Right lobe of liver (tissue), 6 donors: ENCODE measurements at regions not wholly inside any gene's neighbourhood (a gene's known extent, or its start where the extent isn't known, plus 50 kb on each side); places are given as distances from the start of the nearest gene placed in this dataset.

Source experiments
- ATAC-seq, 4 donors: fragments of 200-7000 bp; cut with Tn5 transposase; one replicate each; pipeline ENCODE4 v1.9.1; 2020; ENCODE audit warnings: mild to moderate bottlenecking in 4 of 4, moderate library complexity in 4 of 4
- DNase-seq, 3 donors: peaks; one replicate each; pipeline ENCODE4 v3.0.0-alpha.2; 2020
- H3K27ac ChIP-seq, 3 donors: fragments of 200-600 bp; one replicate each; pipeline ENCODE4 v1.8.0; 2022
- H3K27me3 ChIP-seq, 2 donors: fragments of 200-600 bp; one replicate each; pipeline ENCODE4 v1.8.0; 2022
- H3K36me3 ChIP-seq, 4 donors: fragments of 200-600 bp; sonication (generic) in 1 of 4; one replicate each; pipeline versions ENCODE4 v1.5.1 to v1.8.0; 2017 to 2022; ENCODE audit warnings: control low read depth in 1 of 4
- H3K4me1 ChIP-seq, 4 donors: fragments of 200-600 bp; sonication (generic) in 1 of 4; one replicate each; pipeline versions ENCODE4 v1.5.1 to v1.8.0; 2017 to 2022; ENCODE audit warnings: control low read depth in 1 of 4
- H3K4me3 ChIP-seq, 3 donors: fragments of 200-600 bp; one replicate each; pipeline ENCODE4 v1.8.0; 2022
- H3K9me3 ChIP-seq, 4 donors: fragments of 200-600 bp; sonication (generic) in 1 of 4; one replicate each; pipeline versions ENCODE4 v1.5.1 to v1.8.0; 2017 to 2022; ENCODE audit warnings: control low read depth in 1 of 4
- CTCF ChIP-seq, 4 donors: fragments of 200-600 bp in 3 of 4; fragments of 450-650 bp in 1 of 4; IDR thresholded peaks; one replicate each; pipeline versions ENCODE4 v1.5.1 to v1.8.0; 2016 to 2022; ENCODE audit warnings: antibody characterized with exemption in 4 of 4, mild to moderate bottlenecking in 2 of 4
- POLR2A ChIP-seq: fragments of 450-650 bp; IDR thresholded peaks from one replicate; pipeline ENCODE4 v1.6.1; 2017; ENCODE audit warnings: antibody characterized with exemption, mild to moderate bottlenecking
- WGBS: methylation state at CpG from one replicate; pipeline ENCODE4 v1.1.6; 2018; ENCODE audit warnings: low coverage, low lambda C conversion rate; ENCODE audit not compliant: insufficient coverage; ENCODE audit errors: missing lambda C conversion rate; 5-methylcytosine and 5-hydroxymethylcytosine counted together
- intact Hi-C, 2 donors: fragments of 100-400 bp; cut with DNase I; formaldehyde crosslinking; loops; one replicate each; pipeline versions ENCODE4 v1.11.2 to v1.14.1; 2022
- donor health status: DM: no; HTN: yes; CAD: no.
- donor health status: DM: no; HTN: no; CAD: no.
- donor health status: DM: no; HTN: no; CAD: no.
- donor health status: DM: no; HTN: yes; CAD: no.
- donor health status: DM: no; HTN: yes; CAD: no.

GRCh38 chr9:86809151-86809550 lies 138.2 kb downstream of the GAS1 start:
- Histone ChIP-seq H3K4me3 (no peak overlapping the region), H3K27me3 (no peaks in the 10 kb centered on the region), H3K4me1 (no peaks in the 10 kb centered on the region), H3K27ac (no peak overlapping the region), H3K9me3 (no peaks in the 10 kb centered on the region), H3K36me3 (no peaks in the 10 kb centered on the region)
- DNase-seq (no peak), ATAC-seq (no peak)
- 63% methylated on average over 6 of the region's 6 CpGs for WGBS
- TF ChIP-seq POLR2A (no peak), CTCF (IDR thresholded peaks at IDR 0.05) (no peak)
- intact Hi-C loops, result no loop called here

GRCh38 chr9:86807367-86807976 lies 139.8 kb downstream of the GAS1 start:
- Histone ChIP-seq H3K4me3 (no peak overlapping the region), H3K36me3 (no peaks in the 10 kb centered on the region), H3K27ac (no peak overlapping the region), H3K27me3 (no peaks in the 10 kb centered on the region), H3K4me1 (no peaks in the 10 kb centered on the region), H3K9me3 (no peaks in the 10 kb centered on the region)
- ATAC-seq (no peak), DNase-seq (no peak)
- 62% methylated on average over 16 of the region's 16 CpGs for WGBS
- TF ChIP-seq CTCF (IDR thresholded peaks at IDR 0.05), result no peak
- no peak for TF ChIP-seq POLR2A
- intact Hi-C loops, result no loop called here

- 74% methylated on average over 3 of the region's 3 CpGs for WGBS
- DNase-seq (no peak), ATAC-seq (no peak)
- intact Hi-C loops, result no loop called here
- H3K9me3 ChIP-seq, result no peaks in the 10 kb centered on the region
- no peaks in the 10 kb centered on the region for H3K4me1 ChIP-seq
- TF ChIP-seq POLR2A (no peak), CTCF (IDR thresholded peaks at IDR 0.05) (no peak)
- no peak overlapping the region for H3K27ac ChIP-seq
- no peak overlapping the region for H3K4me3 ChIP-seq
- H3K27me3 ChIP-seq, result no peaks in the 10 kb centered on the region
- no peaks in the 10 kb centered on the region for H3K36me3 ChIP-seq
Measured at GRCh38 chr9:86804011-86804410, 143.3 kb downstream of the GAS1 start.

GRCh38 chr9:86802900-86803673 lies 144.2 kb downstream of the GAS1 start:
- 76% methylated on average over 4 of the region's 5 CpGs for WGBS

More at GRCh38 chr9:86802900-86803673, 144.2 kb downstream of the GAS1 start:
- no peaks in the 10 kb centered on the region for H3K4me1 ChIP-seq
- ATAC-seq, result no peak
- no peak for DNase-seq
- H3K27me3 ChIP-seq, result no peaks in the 10 kb centered on the region
- no peaks in the 10 kb centered on the region for H3K9me3 ChIP-seq
- no peak for TF ChIP-seq CTCF (IDR thresholded peaks at IDR 0.05)
- no peaks in the 10 kb centered on the region for H3K36me3 ChIP-seq
- no peak overlapping the region for H3K4me3 ChIP-seq
- intact Hi-C loops, result no loop called here
- no peak overlapping the region for H3K27ac ChIP-seq
